GM18498 (cell line): ENCODE measurements at regions not wholly inside any gene's neighbourhood (a gene's known extent, or its start where the extent isn't known, plus 50 kb on each side); places are given as distances from the start of the nearest gene placed in this dataset.

Source experiments
- ATAC-seq: cut with Tn5 transposase; IDR thresholded peaks from one replicate; pipeline ENCODE4 v1.9.1; 2021; ENCODE audit warnings: mild to moderate bottlenecking, moderate library complexity; ENCODE audit not compliant: unreplicated experiment

- ATAC-seq, result no peak
Measured at GRCh38 chr21:24197132-24197643, 1410.1 kb downstream of the MRPL39 start.

GRCh38 chr21:24188506-24188905 lies 1418.8 kb downstream of the MRPL39 start:
- ATAC-seq, result no peak

GRCh38 chr21:24183077-24183476 lies 1424.2 kb downstream of the MRPL39 start:
- ATAC-seq, result no peak

GRCh38 chr21:24179110-24179509 lies 1428.2 kb downstream of the MRPL39 start:
- no peak for ATAC-seq

- no peak for ATAC-seq
Measured at GRCh38 chr21:24175106-24175505, 1432.2 kb downstream of the MRPL39 start.

- ATAC-seq, result no peak
Measured at GRCh38 chr21:24171736-24172135, 1435.5 kb downstream of the MRPL39 start.

GRCh38 chr21:24163539-24163938 lies 1443.7 kb downstream of the MRPL39 start:
- ATAC-seq, result no peak

- ATAC-seq, result no peak
Measured at GRCh38 chr21:24160528-24160927, 1446.8 kb downstream of the MRPL39 start.

- ATAC-seq, result no peak
Measured at GRCh38 chr21:24153137-24153536, 1454.1 kb downstream of the MRPL39 start.

- ATAC-seq, result no peak
Measured at GRCh38 chr21:24150753-24151152, 1456.5 kb downstream of the MRPL39 start.

GRCh38 chr21:24148461-24148860 lies 1458.8 kb downstream of the MRPL39 start:
- no peak for ATAC-seq

- ATAC-seq, result no peak
Measured at GRCh38 chr21:24147674-24148073, 1459.6 kb downstream of the MRPL39 start.

- ATAC-seq, result no peak
Measured at GRCh38 chr21:24131056-24131455, 1476.2 kb downstream of the MRPL39 start.

- no peak for ATAC-seq
Measured at GRCh38 chr21:24127651-24128050, 1479.6 kb downstream of the MRPL39 start.

GRCh38 chr21:24123785-24124184 lies 1483.5 kb downstream of the MRPL39 start:
- no peak for ATAC-seq

- no peak for ATAC-seq
Measured at GRCh38 chr21:24118738-24119459, 1488.4 kb downstream of the MRPL39 start.

GRCh38 chr21:24115141-24115540 lies 1492.1 kb downstream of the MRPL39 start:
- no peak for ATAC-seq

- ATAC-seq, result no peak
Measured at GRCh38 chr21:24112020-24112419, 1495.3 kb downstream of the MRPL39 start.

- no peak for ATAC-seq
Measured at GRCh38 chr21:24110846-24111245, 1496.4 kb downstream of the MRPL39 start.

GRCh38 chr21:24097181-24097580 lies 1510.1 kb downstream of the MRPL39 start:
- no peak for ATAC-seq

- no peak for ATAC-seq
Measured at GRCh38 chr21:24096651-24097050, 1510.6 kb downstream of the MRPL39 start.

GRCh38 chr21:24093032-24093431 lies 1514.2 kb downstream of the MRPL39 start:
- no peak for ATAC-seq

- no peak for ATAC-seq
Measured at GRCh38 chr21:24076179-24076578, 1531.1 kb downstream of the MRPL39 start.
